G401 (cell line): ENCODE measurements at regions not wholly inside any gene's neighbourhood (a gene's known extent, or its start where the extent isn't known, plus 50 kb on each side); places are given as distances from the start of the nearest gene placed in this dataset.
"Not testable (repeated sequence)": the region's sequence is repeated elsewhere in the genome, so short reads cannot be mapped to it uniquely, and the experiment has no call there.

Experiments used
- DNase-seq: peaks from one replicate; pipeline ENCODE4 v3.0.0-alpha.2; 2015; ENCODE audit warnings: low spot score
- in situ Hi-C: cut with HindIII; loops from 2 replicates; pipeline ENCODE4 v1.10.0; 2016; ENCODE audit warnings: low sequenced_read_pairs, mixed read lengths

DNA sequence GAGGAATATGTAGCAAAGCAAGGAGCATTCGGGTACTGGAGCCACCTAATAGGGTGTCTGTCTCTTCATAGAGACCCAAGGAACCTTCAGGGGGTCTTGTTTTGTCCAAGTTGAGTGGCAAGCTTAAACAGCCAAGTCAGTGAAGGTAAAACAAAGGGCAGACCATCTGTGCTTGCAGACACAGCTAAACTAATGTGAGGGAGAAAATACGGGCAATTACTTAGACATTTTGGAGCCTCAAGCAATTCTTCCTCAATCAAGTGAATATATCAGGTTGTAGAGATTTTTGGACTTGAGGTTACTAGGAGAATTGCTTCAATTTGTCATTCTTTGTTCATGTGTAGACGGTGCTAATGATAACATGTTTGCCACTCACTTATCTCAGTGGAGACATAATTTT, 148.2 kb upstream of the ARHGAP20 start:
- no peak for DNase-seq
- in situ Hi-C loops, result no loop called here

DNA sequence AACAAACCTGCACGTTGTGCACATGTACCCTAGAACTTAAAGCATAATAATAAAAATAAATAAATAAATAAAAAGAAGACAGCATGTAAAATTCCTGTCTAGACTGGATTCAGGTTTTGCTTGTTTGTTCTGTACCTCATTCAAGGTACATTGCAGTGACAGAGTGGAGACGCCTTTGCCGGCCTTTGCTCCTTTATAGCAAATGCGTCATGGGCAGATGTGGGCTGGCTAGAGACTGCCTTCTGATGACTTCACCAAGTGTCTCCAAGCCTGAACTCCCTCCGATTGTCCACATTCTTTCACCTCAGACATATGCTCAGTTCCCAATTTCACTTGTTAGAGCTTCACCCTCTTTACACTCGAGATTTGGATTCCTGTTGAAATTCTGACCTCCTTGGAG, 147.8 kb upstream of the ARHGAP20 start:
- no peak for DNase-seq
- in situ Hi-C loops, result no loop called here

DNA sequence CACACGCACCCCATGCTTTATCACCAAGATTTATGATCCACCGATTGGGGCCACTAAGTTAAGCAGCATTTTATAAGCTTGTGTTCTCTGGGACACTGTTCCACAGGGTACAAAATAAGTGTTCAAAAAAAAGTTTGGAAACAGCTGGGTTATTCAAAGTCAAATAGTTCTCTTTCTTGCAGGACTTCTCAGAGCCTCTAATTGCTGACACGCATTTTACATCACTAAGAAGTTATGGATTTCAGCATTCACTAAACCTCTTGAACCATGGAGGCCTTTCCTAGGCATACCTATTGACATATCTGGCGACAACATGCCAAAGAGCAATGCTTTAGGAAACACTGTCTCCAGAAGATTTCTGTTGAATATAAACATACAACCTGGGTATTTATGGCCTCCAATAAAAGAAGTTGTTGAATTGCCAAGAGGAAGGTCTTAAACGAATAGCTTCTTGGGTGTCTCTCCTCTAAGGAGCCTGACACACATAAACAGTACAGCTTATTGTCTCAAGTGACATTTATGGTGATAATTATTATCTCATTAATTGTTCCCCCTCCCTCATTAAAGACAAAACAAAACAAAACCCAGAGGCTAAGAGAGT, 147.1 kb upstream of the ARHGAP20 start:
- no peak for DNase-seq
- in situ Hi-C loops, result no loop called here

DNA sequence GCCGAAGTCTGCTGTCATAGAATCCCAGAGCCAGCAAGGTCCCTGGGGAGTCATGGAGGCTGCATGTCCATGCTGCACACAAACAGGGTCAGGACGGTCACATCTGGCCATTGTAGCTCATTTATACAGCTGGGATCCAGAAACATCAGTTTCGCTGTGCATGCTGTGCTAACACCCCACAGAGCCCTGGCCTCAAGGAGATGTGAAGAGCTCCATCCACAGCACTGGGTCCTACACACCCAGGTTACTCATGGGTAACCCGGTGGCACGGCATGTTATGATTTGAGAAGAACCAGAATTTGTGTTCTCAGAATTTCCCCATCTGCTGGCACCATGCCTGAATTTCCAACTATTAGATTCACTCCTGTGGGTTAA, 146.3 kb upstream of the ARHGAP20 start:
- in situ Hi-C loops, result no loop called here
- no peak for DNase-seq

DNA sequence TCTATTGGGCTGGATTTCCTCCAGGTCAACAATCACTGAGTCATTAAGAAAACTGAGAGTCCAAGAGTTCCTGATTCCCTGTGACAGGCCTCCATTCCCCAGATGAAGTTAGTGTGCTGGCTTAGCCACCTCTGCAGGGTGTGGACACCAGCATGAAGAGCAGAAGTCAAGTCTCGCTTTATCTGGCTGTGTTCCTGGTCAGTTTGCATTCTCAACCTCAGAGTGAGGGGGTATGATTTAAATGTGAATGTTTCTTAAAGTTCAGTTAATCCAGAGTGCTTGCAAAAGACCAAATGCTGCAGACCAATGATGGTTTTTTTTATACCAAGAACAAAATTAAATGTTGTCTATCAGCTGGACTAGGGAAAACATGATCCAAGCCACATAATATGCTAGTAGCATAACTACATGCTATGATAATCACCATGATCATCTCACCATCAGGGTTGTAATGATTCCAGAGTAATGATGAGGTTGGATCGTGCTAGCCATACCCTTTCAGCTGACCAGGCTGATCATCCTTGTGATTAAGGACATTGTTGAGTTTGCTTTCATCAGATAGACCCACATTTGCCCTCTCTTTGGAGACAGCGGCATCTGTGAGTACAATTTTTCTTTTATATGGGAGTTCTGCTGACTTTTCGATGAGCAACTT, 145.8 kb upstream of the ARHGAP20 start:
- no peak for DNase-seq
- in situ Hi-C loops, result no loop called here

DNA sequence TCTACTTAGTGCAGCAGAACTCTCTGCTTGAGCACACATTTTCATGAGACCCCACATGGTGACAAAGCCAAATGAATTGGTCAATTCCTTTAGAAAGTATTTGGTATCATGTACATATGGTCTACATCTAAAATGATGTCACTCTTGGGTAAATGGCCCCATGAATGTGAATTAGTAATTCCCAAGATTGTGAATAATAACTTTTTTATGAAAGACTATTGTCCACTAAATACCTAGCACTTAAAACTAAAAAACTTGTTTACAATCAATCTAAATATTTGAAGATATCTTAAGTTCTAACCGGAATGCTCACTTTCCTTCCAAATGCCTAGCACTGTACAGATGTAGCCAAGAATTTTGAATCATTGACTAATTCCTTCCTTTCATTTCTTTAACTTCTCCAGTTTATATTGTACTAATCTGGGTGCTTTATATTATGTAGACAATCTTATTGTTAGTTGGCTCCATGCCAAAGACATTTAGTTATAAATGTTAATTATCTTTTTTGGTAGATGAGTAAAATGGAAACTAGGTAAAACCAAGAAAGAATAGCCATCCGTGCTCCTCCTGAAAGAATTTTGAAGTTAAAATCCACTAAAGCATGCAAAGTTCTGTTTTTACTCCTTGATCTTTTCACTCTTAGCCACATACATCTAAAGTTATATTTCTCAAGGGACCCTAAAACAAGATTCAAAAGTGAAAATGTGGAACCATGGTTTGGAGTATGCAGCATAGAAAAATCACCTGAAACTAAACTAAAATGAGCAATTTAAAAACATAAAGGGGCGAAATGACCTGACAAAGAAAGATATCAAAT, 145.0 kb upstream of the ARHGAP20 start:
- DNase-seq, result no peak
- in situ Hi-C loops, result no loop called here

DNA sequence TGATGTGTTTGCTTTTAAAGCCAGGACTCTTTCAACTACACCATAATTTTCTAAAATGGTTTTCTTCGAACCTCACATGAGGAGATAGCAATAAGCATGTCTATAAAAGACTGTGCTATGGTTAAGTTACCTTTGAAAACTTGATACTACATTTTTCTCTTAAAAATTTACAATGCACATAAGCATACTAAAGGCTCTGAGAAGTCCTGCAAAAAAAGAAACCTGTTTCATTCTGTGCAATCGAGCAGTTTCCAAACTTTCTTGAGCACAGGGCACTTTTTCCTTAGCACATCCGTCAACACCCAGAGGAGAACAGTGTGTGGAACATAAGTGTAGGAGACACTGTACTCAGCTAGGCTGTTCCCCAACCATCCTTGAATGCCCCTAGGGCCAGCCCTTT, 144.1 kb upstream of the ARHGAP20 start:
- in situ Hi-C loops, result no loop called here

DNA sequence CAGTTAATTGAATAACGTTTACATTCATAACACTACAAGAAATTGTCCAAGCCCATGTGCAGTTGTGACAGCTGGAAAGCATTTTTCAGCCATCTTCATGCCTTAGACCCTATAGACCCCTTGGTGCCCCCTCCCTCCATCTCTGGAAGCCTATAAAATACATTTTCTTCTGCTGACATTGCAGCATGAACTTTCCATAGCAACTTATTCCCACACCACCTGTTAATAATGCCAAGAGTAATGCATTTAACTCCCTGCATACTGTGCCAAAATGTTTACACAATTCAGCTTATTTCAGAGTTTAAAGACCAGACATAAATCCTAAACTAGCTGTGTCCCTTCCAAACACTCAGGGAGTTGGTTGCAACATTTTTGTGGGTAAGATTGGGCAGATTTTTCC, 143.0 kb upstream of the ARHGAP20 start:
- in situ Hi-C loops, result no loop called here
- no peak for DNase-seq

More for the DNA sequence above, 144.1 kb upstream of the ARHGAP20 start:
- no peak for DNase-seq

DNA sequence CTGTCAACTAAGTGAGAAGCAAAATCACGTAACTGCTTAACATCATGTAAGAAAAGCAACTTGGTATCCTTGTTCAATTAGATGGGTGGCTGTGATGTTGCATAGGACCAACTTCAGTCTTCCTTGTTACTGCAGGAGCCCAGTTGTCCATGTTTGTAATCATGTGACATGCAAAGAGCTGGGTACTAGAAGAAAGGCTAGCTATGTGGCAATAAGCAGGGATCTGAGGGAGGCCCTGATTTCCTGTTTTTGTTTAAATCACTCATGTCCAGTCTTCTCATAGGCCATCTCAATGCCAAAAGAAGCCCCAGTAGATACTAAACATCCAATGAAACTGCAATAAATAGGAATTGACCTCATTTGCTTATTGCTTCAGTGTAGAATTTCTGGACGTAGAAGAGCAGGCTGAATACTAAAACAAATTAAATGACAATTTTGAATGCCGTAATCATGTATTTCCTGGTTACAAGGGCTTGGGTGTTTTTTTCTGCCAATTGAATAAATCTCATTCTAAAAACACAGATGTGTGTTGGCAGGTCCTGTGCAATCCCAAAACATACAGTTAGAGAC, 140.8 kb upstream of the ARHGAP20 start:
- no peak for DNase-seq
- in situ Hi-C loops, result no loop called here

DNA sequence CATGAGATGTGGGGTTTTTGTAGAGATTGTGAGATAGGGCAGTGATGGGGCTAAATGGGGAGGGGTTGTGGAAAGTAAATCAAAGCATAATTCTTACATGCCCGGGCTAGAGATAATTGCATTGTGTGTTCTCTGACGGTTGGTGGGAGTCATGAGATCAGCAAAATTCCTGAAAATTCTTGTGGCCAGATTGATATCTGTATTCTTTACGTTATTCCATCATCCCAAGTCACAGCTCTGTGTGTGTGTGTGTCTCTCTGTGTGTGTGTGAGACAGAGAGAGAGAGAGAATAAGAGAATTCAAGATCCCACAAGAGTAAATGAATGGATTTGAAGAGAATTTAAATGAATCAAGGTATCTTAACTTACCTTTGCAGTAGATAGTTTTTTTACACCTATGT, 138.6 kb upstream of the ARHGAP20 start:
- no peak for DNase-seq
- in situ Hi-C loops, result no loop called here

DNA sequence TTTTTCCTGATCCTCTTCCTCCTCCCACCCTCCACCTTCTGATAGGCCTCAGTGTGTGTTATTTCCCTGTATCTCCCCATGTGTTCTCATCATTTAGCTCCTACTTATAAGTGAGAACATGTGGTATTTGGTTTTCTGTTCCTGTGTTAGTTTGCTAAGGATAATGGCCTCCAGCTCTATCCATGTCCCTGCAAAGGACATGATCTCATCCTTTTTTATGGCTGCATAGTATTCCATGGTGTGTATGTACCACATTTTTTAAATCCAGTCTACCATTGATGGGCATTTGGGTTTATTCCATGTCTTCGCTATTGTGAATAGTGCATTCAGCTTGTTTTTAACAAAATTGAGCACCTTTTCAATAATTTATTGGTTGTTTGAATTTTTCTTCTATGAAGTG, 130.8 kb upstream of the ARHGAP20 start:
- in situ Hi-C loops, result not testable (repeated sequence)

DNA sequence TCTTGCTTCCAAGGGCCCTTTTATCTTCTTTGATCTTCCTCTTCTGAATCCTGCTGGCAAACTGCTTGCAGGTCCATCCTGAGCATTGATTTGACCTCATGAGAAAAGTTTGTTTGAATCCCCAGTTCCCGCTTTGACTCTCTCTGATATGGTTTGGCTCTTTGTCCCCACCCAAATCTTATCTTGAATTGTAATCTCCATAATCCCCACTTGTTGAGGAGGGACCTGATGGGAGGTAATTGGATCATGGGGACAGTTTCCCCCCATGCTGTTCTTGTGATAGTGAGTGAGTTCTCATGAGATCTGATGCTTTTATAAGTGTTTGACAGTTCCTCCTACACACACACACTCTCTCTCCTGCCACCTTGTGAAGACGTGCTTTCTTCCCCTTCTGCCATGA, 126.6 kb upstream of the ARHGAP20 start:
- in situ Hi-C loops, result no loop called here
- no peak for DNase-seq

More for the DNA sequence above, 130.8 kb upstream of the ARHGAP20 start:
- not testable (repeated sequence) for DNase-seq

DNA sequence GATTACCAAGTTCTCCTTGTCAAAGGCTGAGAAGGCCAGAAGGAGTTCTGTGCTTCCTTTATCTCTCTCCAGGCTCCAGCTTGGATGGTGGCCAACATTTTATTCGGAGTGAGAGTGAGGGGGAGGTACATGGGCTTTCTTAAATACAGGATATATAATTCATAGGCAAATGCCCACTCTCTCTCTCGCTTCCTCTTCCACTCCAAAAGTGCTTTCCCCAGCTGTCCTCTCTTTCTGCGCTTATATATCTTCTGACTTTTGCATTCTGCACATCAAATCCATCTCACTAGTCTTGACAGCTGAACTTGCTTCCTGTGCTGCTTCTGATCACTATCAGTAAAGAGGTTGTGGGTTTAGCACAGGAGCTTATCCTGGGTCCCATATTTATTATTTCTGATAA, 125.4 kb upstream of the ARHGAP20 start:
- no peak for DNase-seq
- in situ Hi-C loops, result no loop called here

DNA sequence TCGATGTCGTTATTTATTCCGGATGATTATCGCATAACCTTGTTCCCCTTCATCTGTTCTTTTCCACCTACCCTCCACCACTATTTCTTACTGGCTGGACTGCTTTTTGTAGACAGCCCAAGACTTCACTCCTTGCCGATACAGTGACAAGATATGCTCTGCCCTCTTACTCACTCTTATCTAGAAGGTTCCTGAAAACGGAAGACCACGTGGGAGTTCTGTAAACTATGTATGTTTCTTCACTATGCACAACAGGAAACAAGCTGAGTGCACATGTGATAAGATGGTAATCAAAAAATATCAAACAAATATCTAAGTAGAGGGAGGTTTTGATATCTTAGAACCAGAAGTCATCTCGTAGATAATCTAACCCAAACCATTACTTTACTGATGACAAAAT, 122.9 kb upstream of the ARHGAP20 start:
- DNase-seq, result no peak
- in situ Hi-C loops, result no loop called here

DNA sequence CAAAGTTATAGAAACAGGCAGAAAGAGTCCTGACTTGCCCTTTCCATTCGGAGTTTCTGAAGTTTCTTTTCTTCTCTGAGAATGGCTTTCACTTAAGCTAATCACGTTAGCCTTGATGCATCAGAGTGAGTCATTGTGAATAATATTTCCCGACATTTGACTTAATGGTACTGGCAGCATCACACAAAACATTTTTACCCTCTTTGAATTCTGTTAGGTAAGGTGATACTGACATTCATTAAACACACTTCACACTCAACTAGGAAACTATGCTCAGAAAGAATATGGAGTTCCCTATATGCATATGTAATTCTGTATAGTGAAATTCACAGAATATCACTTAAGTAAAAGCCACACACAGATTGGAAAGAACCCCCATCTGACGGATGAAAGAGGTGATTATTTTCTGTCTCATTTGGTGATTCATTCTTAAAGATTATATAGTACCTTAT, 120.8 kb upstream of the ARHGAP20 start:
- in situ Hi-C loops, result no loop called here
- DNase-seq, result no peak

DNA sequence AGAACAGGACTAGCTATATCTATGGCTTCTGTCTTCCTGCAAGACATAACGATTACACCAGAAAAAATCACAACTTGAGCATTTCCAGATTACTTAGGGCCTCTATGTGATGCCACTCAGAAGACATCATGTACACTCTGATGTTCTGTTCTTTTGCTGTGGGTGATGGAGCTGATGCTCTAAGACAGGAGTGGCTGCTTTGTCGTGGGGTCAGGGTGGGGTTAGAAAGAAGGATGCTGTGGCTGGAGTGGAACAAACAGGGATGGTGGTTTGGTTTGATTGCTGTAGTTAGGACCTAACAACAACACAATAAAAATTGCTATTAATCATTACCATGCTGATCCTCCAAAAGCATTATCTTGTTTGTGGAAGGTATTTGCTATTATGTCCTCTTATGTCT, 120.3 kb upstream of the ARHGAP20 start:
- in situ Hi-C loops, result no loop called here
- no peak for DNase-seq

DNA sequence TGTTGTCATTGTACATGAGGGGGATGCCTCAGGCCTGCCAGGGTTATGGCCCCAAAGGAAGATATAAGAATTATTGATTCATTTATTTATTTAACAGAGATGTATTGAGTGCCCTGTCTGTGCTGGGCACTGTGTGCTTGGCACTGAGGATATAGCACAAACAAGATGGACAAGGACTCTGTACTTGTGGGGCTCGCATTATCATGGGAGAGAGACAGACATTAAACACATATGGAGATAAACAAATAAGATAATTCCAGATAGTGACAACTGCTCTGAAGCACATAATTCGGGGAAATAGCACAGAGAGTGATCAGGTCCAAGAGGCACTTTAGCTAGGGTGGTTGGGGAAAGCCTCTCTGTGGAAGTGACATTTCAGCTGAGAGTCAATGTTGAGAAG, 119.8 kb upstream of the ARHGAP20 start:
- DNase-seq, result no peak
- in situ Hi-C loops, result no loop called here

DNA sequence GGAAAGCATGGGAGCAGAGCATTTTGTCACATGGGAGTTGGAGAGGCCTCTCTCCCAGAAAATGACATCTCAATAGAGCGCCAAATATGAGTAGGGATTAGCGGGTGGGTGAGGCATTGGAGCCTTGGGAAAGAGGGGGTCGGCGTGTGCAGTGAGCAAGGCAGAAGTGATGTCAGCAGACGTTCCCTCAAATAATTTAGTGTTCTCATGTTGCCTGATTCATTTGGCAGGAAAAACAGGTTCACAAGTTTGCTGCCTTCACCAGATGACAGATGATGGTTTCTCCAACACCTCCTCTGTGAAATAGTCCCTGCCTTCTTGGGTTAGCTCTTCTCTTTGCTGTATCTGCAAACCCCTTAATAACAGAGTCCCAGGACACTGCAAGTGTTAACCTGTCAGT, 118.5 kb upstream of the ARHGAP20 start:
- in situ Hi-C loops, result no loop called here
- DNase-seq, result no peak

DNA sequence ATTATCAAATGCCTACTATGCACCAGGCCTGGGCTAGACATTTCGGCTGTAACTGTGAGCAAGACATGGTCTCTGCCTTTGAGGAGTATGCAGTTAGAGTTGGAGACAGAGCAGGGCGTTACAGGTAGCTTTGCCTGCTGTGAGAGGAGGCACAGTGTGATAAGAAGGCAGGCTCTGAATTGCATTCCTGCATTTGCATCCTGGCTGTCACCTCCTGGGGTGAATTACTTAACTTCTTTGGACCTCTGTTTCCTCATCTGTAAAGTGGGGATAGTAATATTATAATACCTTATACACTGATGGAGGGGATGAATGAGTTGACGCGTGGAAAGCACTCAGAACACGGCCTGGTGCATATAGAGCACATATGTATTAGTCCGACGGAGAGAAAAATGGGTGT, 118.1 kb upstream of the ARHGAP20 start:
- in situ Hi-C loops, result no loop called here
- DNase-seq, result no peak

DNA sequence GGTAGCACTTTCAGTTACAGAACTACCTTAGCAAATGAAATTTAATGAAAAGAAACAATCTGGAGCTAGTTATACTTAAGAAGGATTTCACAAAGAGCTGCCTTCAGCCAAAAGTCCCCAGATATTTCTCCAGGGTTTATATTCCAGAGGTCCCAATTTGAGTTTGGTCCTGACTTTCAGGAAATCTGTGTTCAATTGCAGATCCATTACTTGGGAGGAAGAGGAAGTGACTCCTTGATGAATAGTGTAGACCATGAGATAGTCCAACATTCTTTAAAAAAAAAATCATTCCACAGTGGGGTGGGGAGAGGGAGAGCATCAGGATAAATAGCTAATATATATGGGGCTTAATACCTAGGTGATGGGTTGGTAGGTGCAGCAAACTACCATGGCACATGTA, 117.6 kb upstream of the ARHGAP20 start:
- DNase-seq, result no peak
- in situ Hi-C loops, result no loop called here
